Skeletal muscle satellite cell (primary cell): ENCODE measurements at regions not wholly inside any gene's neighbourhood (a gene's known extent, or its start where the extent isn't known, plus 50 kb on each side); places are given as distances from the start of the nearest gene placed in this dataset.
"Not testable (repeated sequence)": the region's sequence is repeated elsewhere in the genome, so short reads cannot be mapped to it uniquely, and the experiment has no call there.

Experiments used
- H3K27me3 ChIP-seq: 2 replicates; pipeline ENCODE4 v1.7.0; 2013; ENCODE audit warnings: low read length; ENCODE audit not compliant: control insufficient read depth, insufficient read depth
- H3K36me3 ChIP-seq: 2 replicates; pipeline ENCODE4 v1.7.0; 2013; ENCODE audit warnings: mild to moderate bottlenecking, control low read depth, low read length; ENCODE audit not compliant: insufficient read depth
- H3K4me1 ChIP-seq: 2 replicates; pipeline ENCODE4 v1.7.0; 2013; ENCODE audit warnings: low read length; ENCODE audit not compliant: control insufficient read depth, insufficient read depth
- H3K4me2 ChIP-seq: 2 replicates; pipeline ENCODE4 v1.7.0; 2013; ENCODE audit warnings: mild to moderate bottlenecking, low read length
- H3K4me3 ChIP-seq: 2 replicates; pipeline ENCODE4 v1.7.0; 2013; ENCODE audit warnings: low read length
- H3K9ac ChIP-seq: 2 replicates; pipeline ENCODE4 v1.7.0; 2013; ENCODE audit warnings: mild to moderate bottlenecking, low read depth, low read length, moderate library complexity
- H3K9me3 ChIP-seq: replicated peaks from 2 replicates; pipeline ENCODE4 v1.7.0; 2013; ENCODE audit warnings: mild to moderate bottlenecking, control low read depth, low read length

DNA sequence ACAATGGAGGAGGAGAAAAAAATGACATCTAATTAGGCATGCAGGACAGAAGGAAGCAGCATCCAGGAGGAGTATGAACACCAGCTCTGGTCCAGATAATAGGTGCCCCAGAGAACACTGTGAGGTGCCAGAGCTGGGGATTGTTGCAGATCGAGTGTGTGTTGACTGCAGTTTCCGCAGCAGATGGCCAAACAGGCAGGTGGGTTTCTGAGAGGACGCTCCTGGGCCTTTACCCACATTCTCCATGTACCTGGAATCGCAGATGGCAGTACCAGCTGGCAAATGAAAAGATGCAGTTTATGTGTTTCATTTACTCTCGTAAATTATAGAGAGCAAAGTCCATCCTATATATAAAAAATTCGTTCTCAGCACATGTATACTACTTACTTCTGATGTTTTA lies 182.2 kb upstream of the ISL1 start:
- Histone ChIP-seq H3K4me2 (no peak overlapping the region), H3K9ac (no peak overlapping the region), H3K4me3 (no peak overlapping the region), H3K36me3 (no peaks in the 10 kb centered on the region), H3K9me3 (no peaks in the 10 kb centered on the region), H3K27me3 (no peaks in the 10 kb centered on the region), H3K4me1 (no peaks in the 10 kb centered on the region)

GRCh38 chr5:51201708-51202107 lies 181.5 kb upstream of the ISL1 start:
- no peaks in the 10 kb centered on the region for H3K9me3 ChIP-seq
- H3K4me2 ChIP-seq = no peak overlapping the region
- H3K27me3 ChIP-seq = no peaks in the 10 kb centered on the region
- no peaks in the 10 kb centered on the region for H3K4me1 ChIP-seq
- no peak overlapping the region for H3K9ac ChIP-seq
- no peaks in the 10 kb centered on the region for H3K36me3 ChIP-seq
- H3K4me3 ChIP-seq = no peak overlapping the region

- Histone ChIP-seq H3K27me3 (no peaks in the 10 kb centered on the region), H3K4me1 (no peaks in the 10 kb centered on the region), H3K4me3 (no peak overlapping the region), H3K36me3 (no peaks in the 10 kb centered on the region), H3K9me3 (no peaks in the 10 kb centered on the region), H3K4me2 (no peak overlapping the region), H3K9ac (no peak overlapping the region)
These were observed 181.1 kb upstream of the ISL1 start for GRCh38 chr5:51202161-51202560.

GRCh38 chr5:51203598-51203997 lies 179.7 kb upstream of the ISL1 start:
- Histone ChIP-seq H3K4me2 (no peak overlapping the region), H3K27me3 (no peaks in the 10 kb centered on the region), H3K36me3 (no peaks in the 10 kb centered on the region), H3K9me3 (no peaks in the 10 kb centered on the region), H3K4me3 (no peak overlapping the region), H3K9ac (no peak overlapping the region), H3K4me1 (no peaks in the 10 kb centered on the region)

DNA sequence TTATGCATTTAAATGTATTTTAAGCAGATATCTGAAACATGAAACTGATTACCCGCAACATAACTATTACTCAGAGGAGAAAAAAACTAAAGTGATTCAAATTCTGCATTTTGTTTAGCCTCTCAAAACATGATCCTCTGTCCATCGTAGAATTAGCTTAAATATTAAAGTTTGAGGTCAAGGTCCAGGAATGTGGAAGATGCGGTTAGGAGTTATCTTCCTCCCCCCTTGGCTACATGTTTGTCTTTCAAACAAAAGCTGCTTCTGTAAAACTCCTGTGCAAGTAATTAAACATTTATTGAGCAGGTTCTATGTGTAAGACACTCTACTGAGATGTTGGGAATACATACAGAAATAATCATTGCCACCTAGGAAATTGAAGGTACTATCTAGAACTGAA lies 175.0 kb upstream of the ISL1 start:
- H3K36me3 ChIP-seq = no peaks in the 10 kb centered on the region
- no peaks in the 10 kb centered on the region for H3K4me1 ChIP-seq
- no peak overlapping the region for H3K4me2 ChIP-seq
- no peaks in the 10 kb centered on the region for H3K27me3 ChIP-seq
- H3K4me3 ChIP-seq = no peak overlapping the region
- H3K9ac ChIP-seq = no peak overlapping the region
- H3K9me3 ChIP-seq = no peaks in the 10 kb centered on the region

DNA sequence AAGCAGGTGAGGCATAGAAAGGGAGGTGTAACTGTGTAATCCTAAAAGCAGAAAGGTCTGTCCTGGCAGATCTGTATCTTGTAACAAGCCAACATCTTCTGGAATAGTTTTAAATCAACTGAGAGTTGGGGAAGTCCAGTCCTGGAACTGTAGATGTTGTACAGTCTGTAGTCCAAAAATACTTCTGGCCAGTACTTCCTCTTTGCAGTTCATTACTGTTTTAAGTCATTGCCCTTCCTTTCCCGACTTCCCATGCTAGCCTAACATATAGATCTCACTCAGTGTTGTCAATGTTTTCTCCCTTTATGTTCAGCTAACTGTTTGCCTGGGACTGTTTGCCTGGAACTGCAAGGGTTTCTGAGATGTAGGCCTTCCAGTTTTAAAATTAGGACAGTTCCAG lies 168.5 kb upstream of the ISL1 start:
- Histone ChIP-seq H3K27me3 (no peaks in the 10 kb centered on the region), H3K4me3 (no peak overlapping the region), H3K36me3 (no peaks in the 10 kb centered on the region), H3K9ac (no peak overlapping the region), H3K9me3 (no peaks in the 10 kb centered on the region), H3K4me2 (no peak overlapping the region), H3K4me1 (no peaks in the 10 kb centered on the region)

DNA sequence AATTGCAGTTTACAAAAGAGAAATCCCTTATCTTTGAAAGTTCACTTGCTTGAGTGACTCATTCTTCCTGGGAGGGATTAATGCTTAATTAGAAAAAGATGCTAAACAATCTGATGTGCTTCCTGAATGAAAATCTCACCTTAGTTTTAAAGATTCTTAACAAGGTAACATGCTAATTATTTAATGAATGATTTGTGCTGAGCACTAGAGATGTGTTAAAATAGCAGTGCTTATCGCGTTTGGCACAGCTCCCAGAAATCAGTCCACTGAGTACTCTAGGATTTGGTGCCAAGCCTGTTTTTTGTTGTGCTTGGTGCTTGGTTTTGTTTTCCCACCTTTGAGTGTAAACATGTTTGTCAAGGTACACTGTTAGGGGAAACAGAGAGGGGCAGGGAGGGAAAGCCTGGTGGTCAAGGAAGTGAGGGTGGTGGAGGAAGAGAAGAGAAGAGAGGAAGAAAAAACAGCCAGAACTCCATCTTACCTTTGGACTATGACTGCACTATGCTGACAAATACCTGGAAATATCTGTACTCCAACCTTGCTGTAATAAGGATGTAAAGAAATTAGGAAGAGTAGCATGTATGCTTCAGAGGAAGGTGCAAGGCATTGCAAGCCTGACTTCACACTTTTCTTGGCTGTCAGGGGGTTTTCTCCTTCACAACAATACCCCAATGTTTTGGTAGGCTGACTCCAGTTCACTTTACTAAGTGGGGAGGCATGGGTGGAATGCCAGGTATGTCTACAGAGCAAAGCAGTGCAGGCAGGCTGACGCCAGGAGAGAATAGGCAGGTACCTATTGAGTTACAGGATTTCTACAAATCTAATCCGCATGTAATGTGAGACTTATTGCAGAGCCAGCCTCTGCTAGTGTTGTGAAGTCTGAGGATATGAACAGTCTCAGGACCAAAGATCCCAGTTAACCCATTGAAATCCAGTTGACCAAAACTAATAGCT lies 157.2 kb upstream of the ISL1 start:
- no peaks in the 10 kb centered on the region for H3K27me3 ChIP-seq
- H3K36me3 ChIP-seq = no peaks in the 10 kb centered on the region
- H3K4me2 ChIP-seq = no peak overlapping the region
- no peak overlapping the region for H3K4me3 ChIP-seq
- peaks cover 10% of the 10 kb centered on the region for H3K9me3 ChIP-seq
- no peak overlapping the region for H3K9ac ChIP-seq
- no peaks in the 10 kb centered on the region for H3K4me1 ChIP-seq

DNA sequence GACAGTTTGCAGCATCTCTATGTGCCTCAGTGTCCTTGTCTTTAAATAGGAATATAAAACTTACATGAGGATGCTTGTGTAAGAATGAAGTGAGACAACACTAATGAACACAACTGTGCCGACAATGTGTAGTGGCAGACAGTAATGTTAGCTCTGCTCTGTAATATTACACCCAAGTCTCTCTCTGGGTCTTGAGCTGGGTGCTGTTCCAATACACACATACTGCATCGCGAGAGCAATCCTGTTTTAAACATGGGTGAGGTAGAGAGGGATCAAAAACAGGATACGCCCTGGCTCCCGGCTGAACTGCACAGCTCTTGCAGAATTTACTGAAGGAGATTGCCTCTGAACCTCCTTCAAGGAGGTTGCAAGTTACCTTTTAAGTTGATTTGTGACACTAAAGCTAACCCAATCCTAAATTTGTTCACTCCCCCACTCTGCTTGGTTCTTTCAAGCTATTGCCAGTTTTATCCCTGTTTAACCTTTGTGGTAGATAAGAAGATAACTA lies 155.2 kb upstream of the ISL1 start:
- peaks cover 16% of the 10 kb centered on the region for H3K9me3 ChIP-seq
- H3K4me3 ChIP-seq = no peak overlapping the region
- no peaks in the 10 kb centered on the region for H3K27me3 ChIP-seq
- no peaks in the 10 kb centered on the region for H3K4me1 ChIP-seq
- H3K9ac ChIP-seq = no peak overlapping the region
- H3K4me2 ChIP-seq = no peak overlapping the region
- no peaks in the 10 kb centered on the region for H3K36me3 ChIP-seq

DNA sequence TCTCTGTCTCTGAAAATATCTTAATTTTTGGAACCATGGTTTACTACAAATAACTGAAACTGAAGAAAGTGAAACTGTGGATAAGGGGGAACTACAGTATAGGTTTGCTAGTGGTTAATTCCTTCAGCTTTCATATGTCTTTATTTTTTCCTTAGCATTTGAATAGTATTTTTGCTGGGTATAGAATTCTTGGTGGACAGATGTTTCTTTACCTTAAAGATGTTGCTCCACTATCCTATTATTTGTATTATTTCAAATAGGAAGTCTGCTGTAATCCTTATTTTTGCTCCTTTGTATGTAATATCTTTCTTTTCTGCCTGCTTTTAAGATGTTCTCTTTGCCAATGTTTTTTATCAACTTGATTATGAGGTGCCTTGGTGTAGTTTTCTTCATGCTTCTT lies 152.9 kb upstream of the ISL1 start:
- H3K9ac ChIP-seq = no peak overlapping the region
- H3K4me2 ChIP-seq = no peak overlapping the region
- no peak overlapping the region for H3K4me3 ChIP-seq
- H3K4me1 ChIP-seq = no peaks in the 10 kb centered on the region
- no peaks in the 10 kb centered on the region for H3K36me3 ChIP-seq
- H3K27me3 ChIP-seq = no peaks in the 10 kb centered on the region
- H3K9me3 ChIP-seq = peaks cover 16% of the 10 kb centered on the region

- Histone ChIP-seq H3K4me2 (no peak overlapping the region), H3K36me3 (no peaks in the 10 kb centered on the region), H3K4me1 (no peaks in the 10 kb centered on the region), H3K9ac (no peak overlapping the region), H3K9me3 (no peaks in the 10 kb centered on the region), H3K27me3 (no peaks in the 10 kb centered on the region), H3K4me3 (no peak overlapping the region)
These were observed 140.8 kb upstream of the ISL1 start for GRCh38 chr5:51242456-51242855.

DNA sequence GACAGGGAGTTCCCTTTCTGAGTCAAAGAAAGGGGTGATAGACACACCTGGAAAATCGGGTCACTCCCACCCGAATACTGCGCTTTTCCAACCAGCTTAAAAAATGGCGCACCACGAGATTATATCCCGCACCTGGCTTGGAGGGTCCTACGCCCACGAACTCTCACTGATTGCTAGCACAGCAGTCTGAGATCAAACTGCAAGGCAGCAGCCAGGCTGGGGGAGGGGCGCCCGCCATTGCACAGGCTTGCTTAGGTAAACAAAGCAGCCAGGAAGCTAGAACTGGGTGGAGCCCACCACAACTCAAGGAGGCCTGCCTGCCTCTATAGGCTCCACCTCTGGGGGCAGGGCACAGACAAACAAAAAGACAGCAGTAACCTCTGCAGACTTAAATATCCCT lies 132.3 kb upstream of the ISL1 start:
- H3K36me3 ChIP-seq, H3K4me1 ChIP-seq: not testable (repeated sequence)

DNA sequence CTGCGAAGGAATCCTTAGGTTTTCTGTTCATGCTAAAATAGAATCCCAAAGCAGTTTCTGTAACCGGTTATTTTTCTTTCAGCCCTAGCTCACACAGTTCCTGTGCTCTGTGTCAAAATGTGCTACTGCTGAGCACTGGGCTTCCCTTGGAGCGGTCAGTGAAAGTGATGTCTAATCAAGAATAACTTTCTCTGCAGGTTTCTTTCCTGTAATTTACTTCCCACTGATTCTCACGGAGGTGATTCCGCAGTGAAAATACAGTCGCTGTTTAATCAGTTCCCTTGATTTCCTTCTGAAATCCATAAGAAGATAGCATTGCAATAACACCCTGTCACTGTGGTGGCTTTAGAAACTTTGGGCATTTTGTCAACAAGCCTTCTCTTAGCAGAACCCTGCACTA lies 112.0 kb upstream of the ISL1 start:
- H3K36me3 ChIP-seq = no peaks in the 10 kb centered on the region
- no peak overlapping the region for H3K9ac ChIP-seq

More for the DNA sequence above, 132.3 kb upstream of the ISL1 start:
- H3K9me3 ChIP-seq, H3K9ac ChIP-seq, H3K27me3 ChIP-seq, H3K4me2 ChIP-seq, H3K4me3 ChIP-seq: not testable (repeated sequence)

More for the DNA sequence above, 112.0 kb upstream of the ISL1 start:
- Histone ChIP-seq H3K4me3 (no peak overlapping the region), H3K27me3 (no peaks in the 10 kb centered on the region), H3K4me2 (no peak overlapping the region), H3K4me1 (no peaks in the 10 kb centered on the region), H3K9me3 (no peaks in the 10 kb centered on the region)
